Right kidney (tissue), 1 donor: ENCODE measurements at regions not wholly inside any gene's neighbourhood (a gene's known extent, or its start where the extent isn't known, plus 50 kb on each side); places are given as distances from the start of the nearest gene placed in this dataset.

Experiments
- DNase-seq: peaks from one replicate; pipeline ENCODE4 v3.0.0-alpha.2; 2016

DNA sequence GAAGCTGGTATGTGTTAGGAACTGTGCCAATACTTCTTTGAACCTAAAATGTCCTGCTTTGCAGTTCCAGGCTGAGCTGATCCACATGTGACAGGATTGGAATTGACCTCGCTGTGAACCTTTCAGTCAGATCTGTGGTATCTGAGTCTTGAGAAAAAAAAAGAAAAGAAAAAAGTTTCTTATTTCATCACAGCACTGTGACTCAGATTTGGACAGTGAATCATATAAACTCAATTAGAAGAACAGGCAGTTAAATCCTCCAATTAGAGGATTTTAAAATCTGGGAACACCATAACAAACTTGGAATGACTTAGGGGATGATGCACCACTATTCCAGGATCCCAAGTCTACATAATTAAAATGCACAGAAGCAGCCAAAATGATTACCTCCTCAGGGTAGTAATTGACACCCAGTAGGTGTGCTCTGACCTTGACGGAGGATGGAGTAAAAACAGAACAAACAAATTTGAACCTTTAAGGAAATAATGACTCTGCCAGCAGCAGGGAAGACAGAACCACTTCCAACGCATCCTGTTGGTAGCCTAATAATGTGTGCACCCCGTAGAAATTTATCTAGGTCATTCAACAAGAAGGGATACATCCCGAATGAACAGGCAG lies 57.8 kb upstream of the RAI14 start:
- DNase-seq, result no peak

DNA sequence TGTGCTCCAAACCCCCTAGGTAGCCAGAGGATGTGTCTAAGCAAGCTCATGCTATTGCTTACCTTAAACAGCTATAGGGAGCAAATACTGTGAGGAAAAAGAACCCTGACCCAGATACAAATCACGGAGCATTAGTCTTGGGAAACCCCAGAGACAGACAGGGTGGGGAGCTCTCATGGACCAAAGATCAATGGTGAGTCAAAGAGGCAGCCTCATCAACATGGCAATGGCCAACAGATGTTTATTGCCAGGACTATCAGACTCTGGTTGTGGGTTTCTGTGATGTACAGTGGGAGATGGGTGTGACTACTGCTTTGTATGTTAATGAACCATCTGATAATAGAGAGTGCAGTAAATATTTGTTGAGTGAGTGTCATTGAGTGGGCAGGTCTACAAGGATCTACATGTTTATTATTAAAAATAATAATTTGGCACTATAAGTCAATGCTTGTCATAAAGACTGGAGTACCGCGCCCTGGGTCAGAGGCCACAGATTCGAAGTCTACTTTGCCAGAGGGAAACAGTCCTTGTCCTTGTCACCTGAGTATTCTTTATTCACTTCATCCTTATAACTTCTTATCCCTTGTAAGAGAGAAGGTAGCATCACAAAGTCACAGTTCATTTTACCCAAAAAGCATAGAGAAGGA lies 56.5 kb upstream of the RAI14 start:
- DNase-seq, result no peak

DNA sequence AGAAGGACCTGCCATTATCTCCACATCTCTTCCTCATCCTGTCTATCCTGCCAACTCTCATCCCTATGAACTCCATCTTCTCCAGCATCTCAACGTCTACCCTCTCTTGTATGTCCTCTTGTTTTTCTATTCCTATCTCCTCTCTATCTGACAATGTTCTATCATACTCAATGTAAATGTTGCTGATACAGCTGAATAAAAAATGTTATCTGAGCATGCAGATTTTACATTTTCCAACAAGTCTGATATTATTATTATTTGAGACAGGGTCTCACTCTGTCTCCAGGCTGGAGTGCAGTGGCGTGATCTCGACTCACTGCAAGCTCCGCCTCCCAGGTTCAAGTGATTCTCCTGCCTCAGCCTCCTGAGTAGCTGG lies 56.0 kb upstream of the RAI14 start:
- no peak for DNase-seq

DNA sequence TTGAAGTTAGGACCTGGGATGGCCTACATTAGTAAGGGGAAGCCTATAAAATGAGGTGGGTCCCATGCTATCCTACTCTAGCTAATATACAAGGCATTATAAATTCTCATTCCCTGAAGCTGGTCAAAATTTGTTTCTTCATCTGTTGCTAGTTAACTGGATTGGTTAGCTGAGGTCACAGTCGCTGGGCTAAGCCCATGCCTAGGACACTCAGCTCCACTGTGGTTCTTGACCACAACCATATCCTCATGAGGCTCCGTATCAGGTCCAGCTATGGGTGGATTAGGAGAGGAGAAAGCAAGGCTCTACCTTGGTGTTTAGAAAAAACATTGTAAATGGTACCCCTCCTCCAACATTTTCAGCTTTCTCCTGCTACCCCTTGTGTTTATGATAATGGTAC lies 52.8 kb upstream of the RAI14 start:
- DNase-seq, result no peak

DNA sequence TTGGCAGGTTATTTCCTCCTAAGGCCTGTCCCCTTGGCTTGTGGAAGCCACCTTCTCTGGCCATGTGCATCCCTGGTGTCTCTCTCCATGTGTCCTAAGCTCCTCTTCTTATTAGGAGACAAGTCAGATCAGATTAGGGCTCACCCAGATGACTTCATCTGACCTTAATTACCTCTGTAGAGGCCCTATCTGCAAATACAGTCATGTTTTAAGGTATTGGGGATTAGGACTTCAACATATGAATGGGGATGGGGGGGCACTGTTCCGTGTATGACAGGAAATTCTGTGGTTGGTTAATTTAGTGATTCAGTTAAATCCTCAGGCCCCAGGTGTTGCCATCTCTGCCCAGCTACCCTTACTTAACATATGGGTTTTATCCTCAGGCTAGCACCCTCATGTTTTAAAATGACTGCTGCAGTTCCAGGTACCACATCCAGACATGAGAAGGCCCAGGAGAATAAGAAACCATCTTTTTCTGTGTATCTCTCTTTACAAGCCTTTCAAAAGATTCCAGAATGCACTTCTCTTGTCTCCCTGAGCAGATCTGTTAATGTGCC lies 51.9 kb upstream of the RAI14 start:
- no peak for DNase-seq

DNA sequence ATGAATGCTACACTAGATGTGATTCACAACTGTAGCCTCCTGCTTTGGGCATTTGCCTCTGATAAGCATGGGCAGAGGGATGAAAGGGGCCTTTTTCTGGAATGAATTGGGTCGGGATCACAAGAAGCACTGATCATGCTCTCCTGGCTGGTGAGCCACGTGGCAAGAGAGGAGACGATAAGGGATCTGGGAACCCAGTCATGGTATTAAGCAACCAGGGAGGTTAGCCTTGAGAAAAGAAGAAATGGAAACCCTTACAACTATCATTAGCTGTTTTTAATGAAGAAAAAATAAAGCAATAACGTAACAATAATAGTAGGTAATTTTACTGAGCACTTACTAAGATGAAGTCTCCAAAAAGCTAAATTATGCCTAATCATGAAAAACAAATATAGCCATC lies 50.0 kb upstream of the RAI14 start:
- no peak for DNase-seq
